OCI-LY1 (cell line): ENCODE measurements at regions not wholly inside any gene's neighbourhood (a gene's known extent, or its start where the extent isn't known, plus 50 kb on each side); places are given as distances from the start of the nearest gene placed in this dataset.

Experiments used
- H2AFZ ChIP-seq: fragments of 200-600 bp; sonication (generic), shearing (Covaris generic); 2 replicates; pipeline ENCODE4 v1.6.0; 2014; ENCODE audit warnings: antibody characterized with exemption, mild to moderate bottlenecking, low read length
- H3F3A ChIP-seq: fragments of 200-600 bp; sonication (generic), shearing (Covaris generic); 2 replicates; pipeline ENCODE4 v1.6.0; 2014; ENCODE audit warnings: mild to moderate bottlenecking, antibody characterized with exemption, low read length, moderate library complexity; ENCODE audit not compliant: insufficient read depth
- H3K27ac ChIP-seq: fragments of 200-600 bp; sonication (generic); 2 replicates; pipeline ENCODE4 v1.5.1; 2014; ENCODE audit warnings: low read length, mixed run types, mild to moderate bottlenecking, low read depth; ENCODE audit not compliant: poor library complexity, severe bottlenecking
- H3K27me3 ChIP-seq: fragments of 200-600 bp; sonication (generic); 2 replicates; pipeline ENCODE4 v1.6.0; 2014; ENCODE audit warnings: antibody characterized with exemption, mild to moderate bottlenecking, low read length, moderate library complexity; ENCODE audit not compliant: insufficient read depth
- H3K36me3 ChIP-seq: fragments of 200-600 bp; sonication (generic); 2 replicates; pipeline ENCODE4 v1.6.1; 2014; ENCODE audit warnings: mild to moderate bottlenecking, antibody characterized with exemption, low read length, moderate library complexity, mixed read lengths; ENCODE audit not compliant: insufficient read depth
- H3K4me1 ChIP-seq: fragments of 200-600 bp; sonication (generic); 2 replicates; pipeline ENCODE4 v1.5.1; 2014; ENCODE audit warnings: mild to moderate bottlenecking, low read length, moderate library complexity; ENCODE audit not compliant: insufficient read depth, severe bottlenecking
- H3K4me2 ChIP-seq: fragments of 200-600 bp; sonication (generic), shearing (Covaris generic); 2 replicates; pipeline ENCODE4 v1.6.1; 2014; ENCODE audit warnings: low read length
- H3K4me3 ChIP-seq: fragments of 200-600 bp; sonication (generic); 2 replicates; pipeline ENCODE4 v1.5.1; 2014; ENCODE audit warnings: low read length, low read depth, mild to moderate bottlenecking, mixed read lengths; ENCODE audit not compliant: poor library complexity, severe bottlenecking
- H3K79me2 ChIP-seq: fragments of 200-600 bp; shearing (Covaris generic); 2 replicates; pipeline ENCODE4 v1.6.1; 2016; ENCODE audit warnings: mixed run types, low read length, mixed read lengths; ENCODE audit not compliant: insufficient read depth
- H3K9ac ChIP-seq: fragments of 200-600 bp; sonication (generic), shearing (Covaris generic); 2 replicates; pipeline ENCODE4 v1.6.1; 2014; ENCODE audit warnings: mild to moderate bottlenecking, low read length, mixed read lengths
- H3K9me2 ChIP-seq: fragments of 200-600 bp; sonication (generic), shearing (Covaris generic); 2 replicates; pipeline ENCODE4 v1.6.1; 2014; ENCODE audit warnings: low read depth, mild to moderate bottlenecking, low read length, mixed read lengths
- H3K9me3 ChIP-seq: fragments of 200-600 bp; shearing (Covaris generic); 2 replicates; pipeline ENCODE4 v1.6.1; 2014; ENCODE audit warnings: low read length, mixed read lengths
- H4K20me1 ChIP-seq: fragments of 200-600 bp; sonication (generic), shearing (Covaris generic); 2 replicates; pipeline ENCODE4 v1.6.0; 2016; ENCODE audit warnings: mild to moderate bottlenecking, low read length; ENCODE audit not compliant: insufficient read depth
- EZH2 ChIP-seq: fragments of 200-600 bp; sonication (generic), shearing (Covaris generic); IDR thresholded peaks from 2 replicates; pipeline ENCODE4 v1.8.0; 2017; ENCODE audit warnings: borderline replicate concordance, mixed run types, mild to moderate bottlenecking, antibody characterized with exemption, low read length, moderate library complexity, mixed read lengths
- TF ChIP-seq, protein P1 (sequence below): fragments of 200-600 bp; sonication (generic), shearing (Covaris generic); IDR thresholded peaks from 2 replicates; pipeline ENCODE4 v1.5.1; 2017; ENCODE audit warnings: mild to moderate bottlenecking, antibody characterized with exemption, low read length, moderate library complexity, mixed read lengths

DNA sequence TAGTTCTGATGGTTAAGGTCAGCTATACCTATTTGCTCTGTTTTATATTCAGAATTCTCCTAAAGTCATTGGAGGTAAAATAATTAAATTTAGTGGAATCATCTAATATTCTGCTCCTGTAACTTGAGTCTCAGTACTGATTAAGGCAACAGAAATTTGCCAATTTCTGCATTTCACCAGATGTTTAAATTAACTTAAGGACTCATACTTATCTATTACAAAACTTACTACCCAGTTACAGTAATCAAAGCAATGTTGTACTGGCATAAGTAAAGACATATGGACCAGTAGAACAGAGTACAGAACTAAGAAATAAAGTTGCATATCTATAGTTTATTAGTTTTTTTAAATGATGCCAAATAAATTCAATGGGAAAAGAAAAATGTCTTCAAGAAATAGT, 1043.8 kb downstream of the OTOL1 start:
- Histone ChIP-seq H3K9me2 (no peaks in the 10 kb centered on the region), H3F3A (no peaks in the 10 kb centered on the region), H3K36me3 (no peaks in the 10 kb centered on the region), H4K20me1 (no peaks in the 10 kb centered on the region), H3K27ac (no peak overlapping the region), H3K4me1 (no peaks in the 10 kb centered on the region), H3K4me2 (no peak overlapping the region), H3K4me3 (no peak overlapping the region), H3K79me2 (no peaks in the 10 kb centered on the region), H3K27me3 (no peaks in the 10 kb centered on the region), H3K9ac (no peak overlapping the region), H3K9me3 (no peaks in the 10 kb centered on the region), H2AFZ (no peak overlapping the region)
- no peak for TF ChIP-seq EZH2
- TF ChIP-seq, protein P1, sequence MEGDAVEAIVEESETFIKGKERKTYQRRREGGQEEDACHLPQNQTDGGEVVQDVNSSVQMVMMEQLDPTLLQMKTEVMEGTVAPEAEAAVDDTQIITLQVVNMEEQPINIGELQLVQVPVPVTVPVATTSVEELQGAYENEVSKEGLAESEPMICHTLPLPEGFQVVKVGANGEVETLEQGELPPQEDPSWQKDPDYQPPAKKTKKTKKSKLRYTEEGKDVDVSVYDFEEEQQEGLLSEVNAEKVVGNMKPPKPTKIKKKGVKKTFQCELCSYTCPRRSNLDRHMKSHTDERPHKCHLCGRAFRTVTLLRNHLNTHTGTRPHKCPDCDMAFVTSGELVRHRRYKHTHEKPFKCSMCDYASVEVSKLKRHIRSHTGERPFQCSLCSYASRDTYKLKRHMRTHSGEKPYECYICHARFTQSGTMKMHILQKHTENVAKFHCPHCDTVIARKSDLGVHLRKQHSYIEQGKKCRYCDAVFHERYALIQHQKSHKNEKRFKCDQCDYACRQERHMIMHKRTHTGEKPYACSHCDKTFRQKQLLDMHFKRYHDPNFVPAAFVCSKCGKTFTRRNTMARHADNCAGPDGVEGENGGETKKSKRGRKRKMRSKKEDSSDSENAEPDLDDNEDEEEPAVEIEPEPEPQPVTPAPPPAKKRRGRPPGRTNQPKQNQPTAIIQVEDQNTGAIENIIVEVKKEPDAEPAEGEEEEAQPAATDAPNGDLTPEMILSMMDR = no peak

DNA sequence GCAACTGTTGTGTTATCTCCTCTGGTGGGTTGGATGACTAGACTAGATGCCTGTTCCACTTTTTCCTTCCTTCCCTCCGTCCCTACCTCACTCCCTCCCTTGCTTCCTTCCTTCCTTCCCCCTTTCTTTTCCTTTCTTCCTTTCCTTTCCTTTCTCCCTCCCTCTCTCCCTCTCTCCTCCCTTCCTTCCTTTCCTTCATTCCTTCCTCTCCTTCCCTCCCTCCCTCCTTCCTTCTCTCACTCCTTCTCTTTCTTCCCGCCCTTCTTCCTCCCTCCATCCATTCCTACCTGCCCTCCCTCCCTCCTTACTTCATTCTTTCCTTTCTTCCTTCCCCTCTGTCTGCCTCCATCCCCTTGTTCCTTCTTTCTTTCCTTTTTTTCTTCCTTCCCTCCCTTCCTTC, 1045.3 kb downstream of the OTOL1 start:
- H3K9ac ChIP-seq = no peak overlapping the region
- H3K9me3 ChIP-seq = no peaks in the 10 kb centered on the region
- no peak overlapping the region for H3K27ac ChIP-seq
- no peaks in the 10 kb centered on the region for H4K20me1 ChIP-seq
- no peak overlapping the region for H2AFZ ChIP-seq
- no peaks in the 10 kb centered on the region for H3K79me2 ChIP-seq
- H3K36me3 ChIP-seq = no peaks in the 10 kb centered on the region
- H3K4me3 ChIP-seq = no peak overlapping the region
- no peaks in the 10 kb centered on the region for H3K4me1 ChIP-seq
- no peak for TF ChIP-seq EZH2
- TF ChIP-seq, protein P1 = no peak
- H3K27me3 ChIP-seq = no peaks in the 10 kb centered on the region
- H3K9me2 ChIP-seq = no peaks in the 10 kb centered on the region
- no peak overlapping the region for H3K4me2 ChIP-seq
- H3F3A ChIP-seq = no peaks in the 10 kb centered on the region

- Histone ChIP-seq H3K27ac (no peak overlapping the region), H3F3A (no peaks in the 10 kb centered on the region), H3K36me3 (no peaks in the 10 kb centered on the region), H3K27me3 (no peaks in the 10 kb centered on the region), H3K4me1 (no peaks in the 10 kb centered on the region), H2AFZ (no peak overlapping the region), H3K4me2 (no peak overlapping the region), H3K4me3 (no peak overlapping the region), H3K9me3 (no peaks in the 10 kb centered on the region), H3K79me2 (no peaks in the 10 kb centered on the region), H4K20me1 (no peaks in the 10 kb centered on the region), H3K9me2 (no peaks in the 10 kb centered on the region), H3K9ac (no peak overlapping the region)
- TF ChIP-seq, protein P1 = no peak
- no peak for TF ChIP-seq EZH2
Measured at GRCh38 chr3:162544246-162544645, 1047.6 kb downstream of the OTOL1 start.
